HG02981 (cell line): ENCODE measurements at regions not wholly inside any gene's neighbourhood (a gene's known extent, or its start where the extent isn't known, plus 50 kb on each side); places are given as distances from the start of the nearest gene placed in this dataset.

ENCODE experiments used
- ATAC-seq: cut with Tn5 transposase; IDR thresholded peaks from one replicate; pipeline ENCODE4 v1.9.1; 2021; ENCODE audit warnings: mild to moderate bottlenecking, moderate library complexity; ENCODE audit not compliant: unreplicated experiment

GRCh38 chr13:21814604-21815003 is 143.7 kb downstream of the FGF9 start:
- no peak for ATAC-seq

- ATAC-seq: no peak
Observed at GRCh38 chr13:21817878-21818277, 147.0 kb downstream of the FGF9 start.

- ATAC-seq: no peak
Observed at GRCh38 chr13:21822029-21822428, 151.2 kb downstream of the FGF9 start.

- no peak for ATAC-seq
Observed at GRCh38 chr13:21823416-21823815, 152.5 kb downstream of the FGF9 start.

GRCh38 chr13:21823949-21824348 is 153.1 kb downstream of the FGF9 start:
- ATAC-seq: peak; percentile 70

GRCh38 chr13:21825186-21825585 is 154.3 kb downstream of the FGF9 start:
- ATAC-seq: no peak

GRCh38 chr13:21825801-21826200 is 154.9 kb downstream of the FGF9 start:
- ATAC-seq: no peak

- ATAC-seq: no peak
Observed at GRCh38 chr13:21826214-21827015, 155.5 kb downstream of the FGF9 start.

GRCh38 chr13:21831654-21832324 is 160.9 kb downstream of the FGF9 start:
- no peak for ATAC-seq

GRCh38 chr13:21833921-21834320 is 163.0 kb downstream of the FGF9 start:
- ATAC-seq: no peak

GRCh38 chr13:21834521-21834920 is 163.6 kb downstream of the FGF9 start:
- ATAC-seq: no peak

GRCh38 chr13:21837288-21837687 is 166.4 kb downstream of the FGF9 start:
- ATAC-seq: no peak

GRCh38 chr13:21837841-21838551 is 167.1 kb downstream of the FGF9 start:
- no peak for ATAC-seq

GRCh38 chr13:21846605-21847004 is 175.7 kb downstream of the FGF9 start:
- no peak for ATAC-seq

GRCh38 chr13:21849323-21849722 is 178.4 kb downstream of the FGF9 start:
- ATAC-seq: peak; percentile 78

- no peak for ATAC-seq
Observed at GRCh38 chr13:21850013-21851006, 179.4 kb downstream of the FGF9 start.

GRCh38 chr13:21852043-21852442 is 181.2 kb downstream of the FGF9 start:
- no peak for ATAC-seq

- ATAC-seq: no peak
Observed at GRCh38 chr13:21853779-21854178, 182.9 kb downstream of the FGF9 start.

GRCh38 chr13:21868823-21869222 is 197.9 kb downstream of the FGF9 start:
- no peak for ATAC-seq

GRCh38 chr13:21871382-21871781 is 200.5 kb downstream of the FGF9 start:
- ATAC-seq: no peak

GRCh38 chr13:21871919-21872318 is 201.0 kb downstream of the FGF9 start:
- no peak for ATAC-seq
